ENCODE measurements at regions not wholly inside any gene's neighbourhood (a gene's known extent, or its start where the extent isn't known, plus 50 kb on each side); places are given as distances from the start of the nearest gene placed in this dataset.
"Not testable (repeated sequence)": the region's sequence is repeated elsewhere in the genome, so short reads cannot be mapped to it uniquely, and the experiment has no call there.

GRCh38 chr2:150679456-150680120, 192.1 kb upstream of the RND3 start:
- FAIRE-seq (no peak), DNase-seq (ENCODE audit: low spot score) (no peak)

- DNase-seq (ENCODE audit: low spot score), result no peak
- FAIRE-seq, result no peak
Observed at GRCh38 chr2:150677551-150677950, 190.1 kb upstream of the RND3 start.

- DNase-seq (ENCODE audit: low spot score) (no peak), FAIRE-seq (no peak)
Observed at GRCh38 chr2:150676747-150677383, 189.4 kb upstream of the RND3 start.

- FAIRE-seq (no peak), DNase-seq (ENCODE audit: low spot score) (no peak)
Observed at GRCh38 chr2:150675807-150676206, 188.3 kb upstream of the RND3 start.

DNA sequence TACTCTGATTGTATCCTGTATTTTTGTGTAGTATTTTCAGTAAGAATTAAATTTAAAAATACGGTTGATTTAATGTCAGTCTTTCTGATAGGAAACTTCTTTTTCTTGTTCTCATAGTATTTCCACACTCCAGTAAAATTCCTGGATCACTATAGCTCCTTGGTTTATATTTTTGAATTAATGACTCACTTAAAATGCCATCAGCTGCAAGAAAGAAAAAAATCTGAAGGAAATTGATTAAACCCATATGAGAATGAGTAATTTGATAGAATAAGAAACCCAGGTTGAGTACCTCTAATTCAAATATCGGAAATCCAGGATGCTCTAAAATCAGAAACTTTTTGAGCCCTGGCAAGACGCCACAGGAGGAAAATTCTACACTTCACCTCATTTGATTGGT, 186.8 kb upstream of the RND3 start:
- FAIRE-seq (no peak), DNase-seq (ENCODE audit: low spot score) (no peak)

DNA sequence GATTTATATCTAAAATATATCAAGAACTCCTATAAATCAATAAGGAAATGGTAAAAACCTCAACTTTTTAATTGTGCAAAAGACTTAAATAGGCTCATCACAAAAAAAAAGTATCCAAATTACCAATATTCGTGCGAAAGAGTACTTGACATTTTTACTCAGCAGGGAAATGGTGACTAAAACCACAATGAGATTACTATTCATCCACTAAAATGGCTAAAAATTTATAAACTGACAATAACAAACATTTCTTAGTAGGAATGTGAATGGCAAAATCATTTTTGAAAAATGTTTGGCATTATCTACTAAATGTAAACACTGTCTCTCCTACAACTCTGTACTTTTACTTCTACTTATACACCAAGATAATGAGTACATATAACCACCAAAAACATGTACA, 184.8 kb upstream of the RND3 start:
- no peak for DNase-seq (ENCODE audit: low spot score)
- FAIRE-seq, result no peak

- no peak for DNase-seq (ENCODE audit: low spot score)
- no peak for FAIRE-seq
Observed at GRCh38 chr2:150669492-150669891, 182.0 kb upstream of the RND3 start.

DNA sequence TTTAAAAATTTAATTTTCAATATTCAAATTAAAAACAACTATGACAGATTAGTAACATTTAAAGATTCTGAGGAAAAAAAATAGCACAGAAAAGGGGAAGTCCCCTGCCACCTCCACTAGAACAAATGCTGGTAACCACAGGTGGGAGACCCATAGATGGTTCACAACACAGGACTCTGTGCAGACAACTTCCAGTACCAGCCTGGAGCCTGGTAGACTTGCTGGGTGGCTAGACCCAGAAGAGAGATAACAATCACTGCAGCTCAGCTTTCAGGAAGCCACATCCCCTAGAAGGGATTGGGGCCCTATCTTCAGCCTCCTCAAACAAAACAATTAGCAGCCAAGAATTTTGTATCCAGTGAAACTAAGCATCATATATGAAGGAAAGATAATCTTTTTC, 179.6 kb upstream of the RND3 start:
- DNase-seq (ENCODE audit: low spot score); FAIRE-seq: not testable (repeated sequence)

GRCh38 chr2:150663143-150663542, 175.7 kb upstream of the RND3 start:
- DNase-seq (ENCODE audit: low spot score) (peak; percentile 33), FAIRE-seq (no peak)

- no peak for DNase-seq (ENCODE audit: low spot score)
- FAIRE-seq, result no peak
Observed at GRCh38 chr2:150656002-150656401, 168.5 kb upstream of the RND3 start.

DNA sequence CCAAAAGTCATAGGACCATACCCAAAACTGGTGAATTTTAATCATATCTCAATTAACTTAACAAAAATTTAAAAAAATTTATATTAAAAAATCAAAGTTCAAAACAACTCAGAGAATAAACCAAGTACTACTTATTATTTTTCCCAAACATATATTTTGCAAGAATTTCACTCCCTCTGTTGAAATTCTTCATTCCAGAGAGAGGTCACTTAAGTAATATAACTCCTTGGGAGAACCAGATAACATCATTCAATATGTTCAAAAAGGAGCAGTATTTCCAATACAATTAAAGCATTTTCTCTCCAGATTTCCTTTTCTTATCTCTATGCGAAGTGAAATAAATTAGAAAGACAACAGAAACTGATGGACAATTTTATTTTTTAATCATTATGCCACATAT, 165.9 kb upstream of the RND3 start:
- FAIRE-seq, result no peak
- DNase-seq (ENCODE audit: low spot score), result no peak

DNA sequence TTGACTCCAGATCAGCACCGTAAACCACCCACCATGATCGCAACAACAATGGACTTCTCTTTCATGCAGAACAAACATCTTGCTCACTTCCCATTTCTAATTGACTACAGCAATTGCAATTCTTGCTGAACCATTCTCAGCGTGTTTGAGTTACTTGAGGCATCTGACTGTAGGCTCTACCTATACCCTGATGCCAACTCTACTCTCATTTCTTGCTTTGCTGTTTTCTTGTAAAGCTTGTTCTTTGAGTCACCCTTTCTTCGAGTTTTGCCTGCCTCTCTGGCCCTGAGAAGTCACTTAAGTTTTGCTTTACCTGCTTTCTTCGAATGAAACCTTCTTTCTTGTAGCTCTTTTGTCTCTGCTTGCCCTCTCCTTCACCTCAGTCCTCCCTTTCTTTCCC, 160.5 kb upstream of the RND3 start:
- DNase-seq (ENCODE audit: low spot score) (no peak), FAIRE-seq (no peak)

- DNase-seq (ENCODE audit: low spot score) (no peak), FAIRE-seq (no peak)
Observed at GRCh38 chr2:150646746-150647145, 159.3 kb upstream of the RND3 start.

DNA sequence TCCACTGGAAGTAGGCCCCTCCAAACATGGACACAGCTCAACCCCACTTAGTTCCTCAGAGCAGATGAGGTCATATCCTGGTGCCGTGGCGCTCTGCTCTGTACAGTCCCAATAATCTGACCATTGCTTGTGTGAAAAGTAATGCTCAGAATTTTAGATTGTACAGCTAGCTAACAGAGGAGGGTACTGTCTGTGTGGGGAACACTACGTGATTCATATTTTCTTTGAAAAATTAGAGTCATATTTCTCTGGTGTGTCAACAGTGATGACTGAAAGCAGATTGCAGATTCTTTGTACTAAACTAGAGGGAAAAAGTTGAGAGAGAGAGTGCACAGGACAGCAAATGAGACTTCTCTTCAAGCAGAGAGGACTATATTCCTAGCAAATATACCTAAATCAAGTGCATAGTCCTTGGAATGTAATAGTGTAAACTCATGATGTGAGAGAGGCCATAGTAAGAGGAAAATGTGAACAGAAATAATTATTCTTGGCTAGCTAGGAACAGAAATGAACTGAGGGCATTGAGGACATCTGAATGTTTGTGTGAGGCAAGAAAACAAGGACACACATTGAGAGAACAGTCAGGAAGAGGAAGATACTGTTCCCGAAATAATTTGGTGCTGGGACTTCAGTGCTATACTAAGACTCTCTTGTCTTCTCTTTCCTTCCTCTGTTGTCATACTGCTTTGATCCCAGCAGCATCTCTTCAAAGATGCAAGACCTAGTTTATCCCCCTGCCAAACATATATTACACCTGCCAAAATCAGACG, 157.0 kb upstream of the RND3 start:
- FAIRE-seq (peak; percentile 65), DNase-seq (ENCODE audit: low spot score) (peak; percentile 31)

GRCh38 chr2:150643114-150643725, 155.8 kb upstream of the RND3 start:
- DNase-seq (ENCODE audit: low spot score), result no peak
- peak; percentile 61 for FAIRE-seq

GRCh38 chr2:150640039-150640438, 152.6 kb upstream of the RND3 start:
- no peak for FAIRE-seq
- no peak for DNase-seq (ENCODE audit: low spot score)

DNA sequence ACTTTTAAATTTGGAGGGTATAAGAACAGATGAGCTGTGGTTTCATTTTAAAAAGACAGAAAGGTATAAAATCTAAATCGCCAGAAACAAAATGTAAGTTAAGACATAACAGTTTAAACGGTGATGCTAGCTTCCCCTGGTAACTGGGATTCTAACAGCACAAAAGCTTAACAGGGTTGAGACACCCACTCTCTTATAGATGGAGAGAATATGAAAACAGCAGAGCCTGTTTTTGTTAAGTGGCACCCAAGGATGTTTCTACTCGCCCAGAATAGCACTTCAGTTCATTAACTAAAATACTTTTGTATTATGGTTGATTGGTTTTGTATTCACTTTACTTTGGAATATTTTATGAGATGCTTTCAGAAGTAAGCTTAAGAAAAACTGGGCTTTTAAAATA, 151.9 kb upstream of the RND3 start:
- no peak for FAIRE-seq

DNA sequence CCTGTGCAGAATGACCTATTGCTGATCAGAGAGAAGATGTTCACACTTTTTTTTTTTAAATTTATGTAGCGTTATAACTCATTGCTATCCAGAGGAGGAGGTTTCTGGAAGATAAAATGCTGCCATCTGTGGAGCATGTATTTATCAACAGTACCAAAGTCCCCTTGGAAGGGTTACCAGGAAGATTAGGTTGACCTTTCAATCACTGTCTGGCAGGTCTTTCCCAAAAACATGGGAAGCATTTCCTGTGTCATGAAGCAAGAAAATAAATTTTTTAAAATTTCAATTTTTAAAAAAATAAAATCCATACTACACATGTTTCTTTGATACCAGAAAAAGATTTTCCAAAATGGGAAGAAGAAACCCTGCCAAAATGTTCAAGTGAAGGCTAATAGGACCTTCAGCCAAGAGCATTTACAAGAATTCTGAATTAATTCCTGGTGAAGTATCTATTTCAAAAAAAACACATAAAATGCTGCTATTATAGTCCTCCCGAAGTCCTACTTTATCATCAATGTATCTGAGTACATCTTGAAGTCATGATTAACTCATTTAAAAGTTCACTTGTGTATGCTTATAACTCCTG, 143.9 kb upstream of the RND3 start:
- FAIRE-seq (no peak), DNase-seq (ENCODE audit: low spot score) (no peak)

More for the DNA sequence above, 151.9 kb upstream of the RND3 start:
- no peak for DNase-seq (ENCODE audit: low spot score)

- FAIRE-seq (no peak), DNase-seq (ENCODE audit: low spot score) (no peak)
Observed at GRCh38 chr2:150630587-150631235, 143.2 kb upstream of the RND3 start.

DNA sequence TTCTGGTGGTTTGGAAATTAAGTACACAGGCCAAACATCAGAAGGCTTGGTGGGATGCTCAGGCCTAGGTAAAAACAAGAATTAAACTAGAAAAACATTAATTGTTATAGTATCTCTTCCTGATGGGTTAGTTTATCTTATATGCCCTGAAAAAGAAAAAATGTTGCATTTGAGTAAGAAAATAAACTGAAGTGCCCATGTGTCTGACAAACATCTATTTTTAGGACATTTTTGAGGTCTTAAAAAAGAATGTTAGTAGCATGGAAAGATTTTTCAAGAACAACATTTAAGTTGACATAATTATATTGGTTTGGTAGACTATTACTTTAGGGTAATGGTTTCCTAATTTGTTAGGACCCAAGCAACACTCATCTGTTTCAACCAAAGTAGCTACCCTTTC, 140.1 kb upstream of the RND3 start:
- DNase-seq (ENCODE audit: low spot score) (no peak), FAIRE-seq (no peak)

GRCh38 chr2:150626934-150627411, 139.5 kb upstream of the RND3 start:
- FAIRE-seq, result no peak
- DNase-seq (ENCODE audit: low spot score), result no peak

All from urothelium cell line (cell line).